ENCODE measurements at regions not wholly inside any gene's neighbourhood (a gene's known extent, or its start where the extent isn't known, plus 50 kb on each side); places are given as distances from the start of the nearest gene placed in this dataset.

GRCh38 chr5:107325866-107326265 lies 344.9 kb downstream of the EFNA5 start:
- DNase-seq (ENCODE audit: low read depth, low spot score), result no peak
- TF ChIP-seq CTCF (IDR thresholded peaks at IDR 0.05; ENCODE audit: insufficient read depth, low read length, missing control alignments), result no peak
- CTCF ChIA-PET, result no interaction called here
- no peak overlapping the region for H3K4me3 ChIP-seq (ENCODE audit: low read depth, low read length)
- POLR2A ChIA-PET, result no interaction called here

- ChIA-PET POLR2A (no interaction called here), CTCF (interaction anchor here (0.6 kb wide), 1 partner anchor 247 kb away, joined by 3 read pairs; no protein-coding TSS in a partner anchor)
- H3K4me3 ChIP-seq (ENCODE audit: low read depth, low read length), result no peak overlapping the region
- no peak for TF ChIP-seq CTCF (IDR thresholded peaks at IDR 0.05; ENCODE audit: insufficient read depth, low read length, missing control alignments)
- DNase-seq (ENCODE audit: low read depth, low spot score), result no peak
Measured at GRCh38 chr5:107324809-107325208, 345.9 kb downstream of the EFNA5 start.

DNA sequence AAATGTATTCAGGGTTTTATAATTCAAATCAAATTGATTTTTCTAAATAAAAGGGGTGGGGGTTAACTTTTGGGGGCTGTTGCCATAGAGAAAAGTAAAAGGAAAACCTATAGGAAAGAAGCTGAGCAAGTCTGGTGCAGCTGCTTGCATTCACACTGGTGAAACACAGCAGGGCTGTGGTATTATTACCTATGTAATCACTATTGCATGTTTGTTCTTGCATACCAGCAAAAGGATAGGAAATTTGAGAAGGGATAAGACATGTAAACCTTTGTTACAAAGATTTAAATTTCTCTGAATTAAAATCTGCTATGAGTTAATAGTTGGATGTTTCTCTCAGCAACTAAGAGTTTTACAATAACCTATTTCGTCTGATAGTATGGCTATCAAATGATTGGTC lies 346.7 kb downstream of the EFNA5 start:
- DNase-seq (ENCODE audit: low read depth, low spot score), result no peak
- ChIA-PET POLR2A (no interaction called here), CTCF (no interaction called here)
- H3K4me3 ChIP-seq (ENCODE audit: low read depth, low read length), result no peak overlapping the region
- no peak for TF ChIP-seq CTCF (IDR thresholded peaks at IDR 0.05; ENCODE audit: insufficient read depth, low read length, missing control alignments)

GRCh38 chr5:107323536-107323935 lies 347.2 kb downstream of the EFNA5 start:
- DNase-seq (ENCODE audit: low read depth, low spot score), result no peak
- TF ChIP-seq CTCF (IDR thresholded peaks at IDR 0.05; ENCODE audit: insufficient read depth, low read length, missing control alignments), result no peak
- ChIA-PET POLR2A (no interaction called here), CTCF (no interaction called here)
- H3K4me3 ChIP-seq (ENCODE audit: low read depth, low read length), result no peak overlapping the region

DNA sequence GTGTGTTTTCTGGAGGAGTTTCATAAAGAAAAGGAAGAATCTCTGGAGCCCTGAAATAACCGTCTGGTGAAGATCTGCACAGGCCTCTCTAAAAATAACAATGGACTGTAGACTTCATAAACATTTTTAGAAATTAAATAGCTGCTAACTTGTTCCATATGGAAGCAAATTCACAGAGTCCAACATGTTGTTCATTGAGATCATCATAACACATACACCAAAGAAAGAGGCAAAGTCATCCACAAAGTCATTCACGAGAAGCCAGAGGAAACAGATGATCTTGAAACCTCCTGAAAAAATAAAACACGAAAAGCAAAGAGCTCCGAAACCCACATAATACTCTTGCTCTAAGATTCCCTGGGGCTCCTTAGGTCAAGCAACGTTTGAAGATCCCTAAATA lies 347.8 kb downstream of the EFNA5 start:
- CTCF ChIA-PET, result no interaction called here
- no peak for DNase-seq (ENCODE audit: low read depth, low spot score)
- no peak overlapping the region for H3K4me3 ChIP-seq (ENCODE audit: low read depth, low read length)
- no peak for TF ChIP-seq CTCF (IDR thresholded peaks at IDR 0.05; ENCODE audit: insufficient read depth, low read length, missing control alignments)
- POLR2A ChIA-PET, result no interaction called here

- CTCF ChIA-PET, result no interaction called here
Measured at GRCh38 chr5:107321906-107322305, 348.8 kb downstream of the EFNA5 start.

More at GRCh38 chr5:107321906-107322305, 348.8 kb downstream of the EFNA5 start:
- no peak overlapping the region for H3K4me3 ChIP-seq (ENCODE audit: low read depth, low read length)
- no peak for TF ChIP-seq CTCF (IDR thresholded peaks at IDR 0.05; ENCODE audit: insufficient read depth, low read length, missing control alignments)
- no peak for DNase-seq (ENCODE audit: low read depth, low spot score)
- POLR2A ChIA-PET, result no interaction called here
